ENCODE measurements at regions not wholly inside any gene's neighbourhood (a gene's known extent, or its start where the extent isn't known, plus 50 kb on each side); places are given as distances from the start of the nearest gene placed in this dataset.

GRCh38 chr2:62352031-62352430 lies 154.0 kb downstream of the TMEM17 start:
- peaks cover 0 to 1% (median 0%) of the 10 kb centered on the region in 7 donors for H3K4me1 Mint-ChIP-seq
- no peaks in the 10 kb centered on the region for H3K9me3 ChIP-seq (ENCODE audit: control insufficient read depth in 2 of 3, low read length in 3 of 3)
- CTCF ChIA-PET, result no interaction called here

GRCh38 chr2:62349788-62350187 lies 153.9 kb downstream of the B3GNT2 start:
- Mint-ChIP-seq H3K27ac (no peak overlapping the region), H3K27me3 (no peaks in the 10 kb centered on the region), H3K4me3 (no peak overlapping the region), H3K4me1 (peaks cover 0 to 1% (median 0%) of the 10 kb centered on the region in 7 donors), H3K36me3 (peaks cover 0 to 6% (median 0%) of the 10 kb centered on the region in 5 donors), H3K9me3 (peaks cover 0 to 13% (median 4%) of the 10 kb centered on the region in 11 donors)
- intact Hi-C loops (cut with micrococcal nuclease), result no loop called here
- POLR2A ChIA-PET, result no interaction called here
- CTCF ChIA-PET, result no interaction called here
- Histone ChIP-seq H3K9me3 (ENCODE audit: control insufficient read depth in 2 of 3, low read length in 3 of 3) (no peaks in the 10 kb centered on the region), H3K36me3 (ENCODE audit: control insufficient read depth in 2 of 3, insufficient read depth in 3 of 3, low read length in 3 of 3) (no peaks in the 10 kb centered on the region), H3K27ac (ENCODE audit: low read depth, low read length) (no peak overlapping the region), H3K4me3 (ENCODE audit: low read length) (no peak overlapping the region), H3K27me3 (ENCODE audit: control insufficient read depth in 2 of 2, insufficient read depth in 2 of 2, low read length in 2 of 2) (no peaks in the 10 kb centered on the region), H3K4me1 (ENCODE audit: control insufficient read depth in 2 of 2, insufficient read depth in 2 of 2, low read length in 2 of 2) (no peaks in the 10 kb centered on the region)
- ATAC-seq, result no peak
- no peak for DNase-seq

More at GRCh38 chr2:62352031-62352430, 154.0 kb downstream of the TMEM17 start:
- POLR2A ChIA-PET, result no interaction called here
- H3K9me3 Mint-ChIP-seq, result peaks cover 0 to 13% (median 4%) of the 10 kb centered on the region in 11 donors
- H3K27ac Mint-ChIP-seq, result no peak overlapping the region
- Histone ChIP-seq H3K4me1 (ENCODE audit: control insufficient read depth in 2 of 2, insufficient read depth in 2 of 2, low read length in 2 of 2) (no peaks in the 10 kb centered on the region), H3K4me3 (ENCODE audit: low read length) (no peak overlapping the region), H3K27ac (ENCODE audit: low read depth, low read length) (no peak overlapping the region), H3K36me3 (ENCODE audit: control insufficient read depth in 2 of 3, insufficient read depth in 3 of 3, low read length in 3 of 3) (no peaks in the 10 kb centered on the region), H3K27me3 (ENCODE audit: control insufficient read depth in 2 of 2, insufficient read depth in 2 of 2, low read length in 2 of 2) (no peaks in the 10 kb centered on the region)
- no peaks in the 10 kb centered on the region for H3K27me3 Mint-ChIP-seq
- intact Hi-C loops (cut with micrococcal nuclease), result no loop called here
- peaks cover 0 to 6% (median 0%) of the 10 kb centered on the region in 5 donors for H3K36me3 Mint-ChIP-seq
- ATAC-seq (no peak), DNase-seq (no peak)
- no peak overlapping the region for H3K4me3 Mint-ChIP-seq

- ChIA-PET CTCF (no interaction called here), POLR2A (interaction anchor here (0.5 kb wide), 1 partner anchor 211 kb away, joined by 3 read pairs; no protein-coding TSS in a partner anchor)
- no peak overlapping the region for H3K4me3 Mint-ChIP-seq
- H3K36me3 Mint-ChIP-seq, result peaks cover 0 to 6% (median 0%) of the 10 kb centered on the region in 5 donors
- ATAC-seq, result no peak
- no peaks in the 10 kb centered on the region for H3K27me3 ChIP-seq (ENCODE audit: control insufficient read depth in 2 of 2, insufficient read depth in 2 of 2, low read length in 2 of 2)
- no peaks in the 10 kb centered on the region for H3K4me1 ChIP-seq (ENCODE audit: control insufficient read depth in 2 of 2, insufficient read depth in 2 of 2, low read length in 2 of 2)
- H3K4me1 Mint-ChIP-seq, result peaks cover 0 to 1% (median 0%) of the 10 kb centered on the region in 7 donors
- H3K27ac Mint-ChIP-seq, result no peak overlapping the region
- H3K27ac ChIP-seq (ENCODE audit: low read depth, low read length), result no peak overlapping the region
- no peaks in the 10 kb centered on the region for H3K36me3 ChIP-seq (ENCODE audit: control insufficient read depth in 2 of 3, insufficient read depth in 3 of 3, low read length in 3 of 3)
- peaks cover 0 to 13% (median 4%) of the 10 kb centered on the region in 11 donors for H3K9me3 Mint-ChIP-seq
- no peaks in the 10 kb centered on the region for H3K9me3 ChIP-seq (ENCODE audit: control insufficient read depth in 2 of 3, low read length in 3 of 3)
- intact Hi-C loops (cut with micrococcal nuclease), result no loop called here
- no peak for DNase-seq
- H3K27me3 Mint-ChIP-seq, result no peaks in the 10 kb centered on the region
- no peak overlapping the region for H3K4me3 ChIP-seq (ENCODE audit: low read length)
These were observed 152.8 kb downstream of the B3GNT2 start for GRCh38 chr2:62348700-62349099.

- Mint-ChIP-seq H3K27ac (no peak overlapping the region), H3K4me3 (no peak overlapping the region), H3K36me3 (peaks cover 0 to 6% (median 0%) of the 10 kb centered on the region in 5 donors), H3K9me3 (peaks cover 0 to 10% (median 4%) of the 10 kb centered on the region in 11 donors), H3K4me1 (no peaks in the 10 kb centered on the region), H3K27me3 (no peaks in the 10 kb centered on the region)
- Histone ChIP-seq H3K27ac (ENCODE audit: low read depth, low read length) (no peak overlapping the region), H3K27me3 (ENCODE audit: control insufficient read depth in 2 of 2, insufficient read depth in 2 of 2, low read length in 2 of 2) (no peaks in the 10 kb centered on the region), H3K9me3 (ENCODE audit: control insufficient read depth in 2 of 3, low read length in 3 of 3) (no peaks in the 10 kb centered on the region), H3K4me1 (ENCODE audit: control insufficient read depth in 2 of 2, insufficient read depth in 2 of 2, low read length in 2 of 2) (no peaks in the 10 kb centered on the region), H3K4me3 (ENCODE audit: low read length) (no peak overlapping the region), H3K36me3 (ENCODE audit: control insufficient read depth in 2 of 3, insufficient read depth in 3 of 3, low read length in 3 of 3) (no peaks in the 10 kb centered on the region)
- CTCF ChIA-PET, result no interaction called here
- POLR2A ChIA-PET, result interaction anchor here (0.5 kb wide), 1 partner anchor 210 kb away, joined by 3 read pairs; no protein-coding TSS in a partner anchor
- intact Hi-C loops (cut with micrococcal nuclease), result no loop called here
- no peak for ATAC-seq
- no peak for DNase-seq
These were observed 151.8 kb downstream of the B3GNT2 start for GRCh38 chr2:62347563-62348270.

GRCh38 chr2:62344472-62344871 lies 148.6 kb downstream of the B3GNT2 start:
- H3K27ac Mint-ChIP-seq, result no peak overlapping the region
- POLR2A ChIA-PET, result no interaction called here
- H3K36me3 Mint-ChIP-seq, result no peaks in the 10 kb centered on the region
- intact Hi-C loops (cut with micrococcal nuclease), result no loop called here
- no peaks in the 10 kb centered on the region for H3K4me1 Mint-ChIP-seq
- ATAC-seq (no peak), DNase-seq (no peak)
- Histone ChIP-seq H3K27me3 (ENCODE audit: control insufficient read depth in 2 of 2, insufficient read depth in 2 of 2, low read length in 2 of 2) (no peaks in the 10 kb centered on the region), H3K9me3 (ENCODE audit: control insufficient read depth in 2 of 3, low read length in 3 of 3) (no peaks in the 10 kb centered on the region), H3K27ac (ENCODE audit: low read depth, low read length) (no peak overlapping the region), H3K4me3 (ENCODE audit: low read length) (no peak overlapping the region), H3K4me1 (ENCODE audit: control insufficient read depth in 2 of 2, insufficient read depth in 2 of 2, low read length in 2 of 2) (no peaks in the 10 kb centered on the region), H3K36me3 (ENCODE audit: control insufficient read depth in 2 of 3, insufficient read depth in 3 of 3, low read length in 3 of 3) (no peaks in the 10 kb centered on the region)
- no peaks in the 10 kb centered on the region for H3K27me3 Mint-ChIP-seq
- H3K4me3 Mint-ChIP-seq, result no peak overlapping the region
- H3K9me3 Mint-ChIP-seq, result no peaks in the 10 kb centered on the region
- CTCF ChIA-PET, result no interaction called here

- Mint-ChIP-seq H3K27ac (no peak overlapping the region), H3K36me3 (no peaks in the 10 kb centered on the region), H3K9me3 (no peaks in the 10 kb centered on the region), H3K4me1 (no peaks in the 10 kb centered on the region), H3K4me3 (no peak overlapping the region), H3K27me3 (no peaks in the 10 kb centered on the region)
- H3K4me3 ChIP-seq (ENCODE audit: low read length), result no peak overlapping the region
- H3K9me3 ChIP-seq (ENCODE audit: control insufficient read depth in 2 of 3, low read length in 3 of 3), result no peaks in the 10 kb centered on the region
- no peak overlapping the region for H3K27ac ChIP-seq (ENCODE audit: low read depth, low read length)
- CTCF ChIA-PET, result no interaction called here
- ATAC-seq (no peak), DNase-seq (no peak)
- intact Hi-C loops (cut with micrococcal nuclease), result no loop called here
- H3K27me3 ChIP-seq (ENCODE audit: control insufficient read depth in 2 of 2, insufficient read depth in 2 of 2, low read length in 2 of 2), result no peaks in the 10 kb centered on the region
- H3K4me1 ChIP-seq (ENCODE audit: control insufficient read depth in 2 of 2, insufficient read depth in 2 of 2, low read length in 2 of 2), result no peaks in the 10 kb centered on the region
- no peaks in the 10 kb centered on the region for H3K36me3 ChIP-seq (ENCODE audit: control insufficient read depth in 2 of 3, insufficient read depth in 3 of 3, low read length in 3 of 3)
- POLR2A ChIA-PET, result no interaction called here
These were observed 147.9 kb downstream of the B3GNT2 start for GRCh38 chr2:62343636-62344337.

GRCh38 chr2:62343206-62343605 lies 147.3 kb downstream of the B3GNT2 start:
- Mint-ChIP-seq H3K27ac (no peak overlapping the region), H3K4me3 (no peak overlapping the region), H3K27me3 (no peaks in the 10 kb centered on the region), H3K36me3 (no peaks in the 10 kb centered on the region), H3K9me3 (no peaks in the 10 kb centered on the region), H3K4me1 (no peaks in the 10 kb centered on the region)
- no peaks in the 10 kb centered on the region for H3K27me3 ChIP-seq (ENCODE audit: control insufficient read depth in 2 of 2, insufficient read depth in 2 of 2, low read length in 2 of 2)
- ATAC-seq, result no peak
- H3K4me3 ChIP-seq (ENCODE audit: low read length), result no peak overlapping the region
- no peak for DNase-seq
- CTCF ChIA-PET, result no interaction called here
- no peaks in the 10 kb centered on the region for H3K4me1 ChIP-seq (ENCODE audit: control insufficient read depth in 2 of 2, insufficient read depth in 2 of 2, low read length in 2 of 2)
- intact Hi-C loops (cut with micrococcal nuclease), result no loop called here
- H3K9me3 ChIP-seq (ENCODE audit: control insufficient read depth in 2 of 3, low read length in 3 of 3), result no peaks in the 10 kb centered on the region
- H3K36me3 ChIP-seq (ENCODE audit: control insufficient read depth in 2 of 3, insufficient read depth in 3 of 3, low read length in 3 of 3), result no peaks in the 10 kb centered on the region
- H3K27ac ChIP-seq (ENCODE audit: low read depth, low read length), result no peak overlapping the region
- POLR2A ChIA-PET, result no interaction called here
